ENCODE measurements at regions not wholly inside any gene's neighbourhood (a gene's known extent, or its start where the extent isn't known, plus 50 kb on each side); places are given as distances from the start of the nearest gene placed in this dataset.

DNA sequence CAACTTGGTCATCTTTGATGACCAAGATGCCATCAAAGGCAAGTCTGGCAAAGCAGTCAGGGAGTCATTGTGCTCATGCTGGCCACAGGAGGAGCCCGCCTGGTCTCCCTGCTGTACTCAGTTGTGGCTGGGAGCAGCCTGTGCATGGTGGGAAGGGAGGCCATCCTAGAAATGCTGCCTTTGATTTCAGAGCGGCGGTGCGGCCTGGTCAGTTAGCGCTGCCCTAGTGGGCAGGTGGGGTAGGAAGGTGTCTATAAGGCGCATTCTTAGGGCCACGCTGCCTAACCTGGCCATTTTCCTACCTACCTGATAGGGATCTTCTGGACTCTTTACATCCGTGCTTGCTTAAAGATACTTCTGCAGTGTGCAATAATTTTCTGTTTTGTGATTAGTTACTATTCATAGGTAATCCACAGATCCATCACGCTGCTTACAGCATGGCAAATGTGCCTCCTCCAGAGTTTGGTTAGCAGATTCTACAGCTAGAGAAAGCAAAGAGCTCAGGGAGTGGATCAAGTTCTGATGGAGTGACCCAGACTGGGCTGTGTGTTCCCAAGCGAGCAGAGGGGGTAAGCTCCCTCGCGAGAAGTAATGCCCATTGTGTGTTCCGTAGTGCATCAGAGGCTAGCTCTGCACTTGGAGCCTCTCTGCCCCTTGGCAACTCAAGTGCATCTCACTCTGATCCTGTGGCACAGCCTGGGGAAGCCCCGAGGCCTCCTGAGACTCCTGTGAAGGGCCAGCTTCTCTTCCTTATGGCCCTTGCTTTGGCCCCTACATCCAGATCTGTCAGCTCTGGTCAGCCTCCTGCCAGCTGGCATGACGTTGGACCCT, 970.1 kb upstream of the ZNF722 start:
- TF ChIP-seq, protein P1, sequence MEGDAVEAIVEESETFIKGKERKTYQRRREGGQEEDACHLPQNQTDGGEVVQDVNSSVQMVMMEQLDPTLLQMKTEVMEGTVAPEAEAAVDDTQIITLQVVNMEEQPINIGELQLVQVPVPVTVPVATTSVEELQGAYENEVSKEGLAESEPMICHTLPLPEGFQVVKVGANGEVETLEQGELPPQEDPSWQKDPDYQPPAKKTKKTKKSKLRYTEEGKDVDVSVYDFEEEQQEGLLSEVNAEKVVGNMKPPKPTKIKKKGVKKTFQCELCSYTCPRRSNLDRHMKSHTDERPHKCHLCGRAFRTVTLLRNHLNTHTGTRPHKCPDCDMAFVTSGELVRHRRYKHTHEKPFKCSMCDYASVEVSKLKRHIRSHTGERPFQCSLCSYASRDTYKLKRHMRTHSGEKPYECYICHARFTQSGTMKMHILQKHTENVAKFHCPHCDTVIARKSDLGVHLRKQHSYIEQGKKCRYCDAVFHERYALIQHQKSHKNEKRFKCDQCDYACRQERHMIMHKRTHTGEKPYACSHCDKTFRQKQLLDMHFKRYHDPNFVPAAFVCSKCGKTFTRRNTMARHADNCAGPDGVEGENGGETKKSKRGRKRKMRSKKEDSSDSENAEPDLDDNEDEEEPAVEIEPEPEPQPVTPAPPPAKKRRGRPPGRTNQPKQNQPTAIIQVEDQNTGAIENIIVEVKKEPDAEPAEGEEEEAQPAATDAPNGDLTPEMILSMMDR (IDR thresholded peaks at IDR 0.05; ENCODE audit: unreplicated experiment), result no peak
- peaks cover 6% of the 10 kb centered on the region for H3K36me3 Mint-ChIP-seq (ENCODE audit: insufficient read depth, unreplicated experiment)
- BruUV-seq (replicated peaks), result no TSS peak
- H3K9me3 Mint-ChIP-seq (ENCODE audit: unreplicated experiment), result peaks cover 31% of the 10 kb centered on the region
- CTCF ChIA-PET, result no interaction called here
- no peaks in the 10 kb centered on the region for H3K27me3 Mint-ChIP-seq (ENCODE audit: insufficient read depth, unreplicated experiment)
- no peak for DNase-seq (ENCODE audit: unreplicated experiment)
- no peak overlapping the region for H3K27ac Mint-ChIP-seq (ENCODE audit: low read depth, unreplicated experiment)
- intact Hi-C loops (cut with micrococcal nuclease), result no loop called here
- no peaks in the 10 kb centered on the region for H3K4me1 Mint-ChIP-seq (ENCODE audit: insufficient read depth, unreplicated experiment)
- H3K4me3 Mint-ChIP-seq (ENCODE audit: unreplicated experiment), result no peak overlapping the region
- POLR2A ChIA-PET, result no interaction called here

DNA sequence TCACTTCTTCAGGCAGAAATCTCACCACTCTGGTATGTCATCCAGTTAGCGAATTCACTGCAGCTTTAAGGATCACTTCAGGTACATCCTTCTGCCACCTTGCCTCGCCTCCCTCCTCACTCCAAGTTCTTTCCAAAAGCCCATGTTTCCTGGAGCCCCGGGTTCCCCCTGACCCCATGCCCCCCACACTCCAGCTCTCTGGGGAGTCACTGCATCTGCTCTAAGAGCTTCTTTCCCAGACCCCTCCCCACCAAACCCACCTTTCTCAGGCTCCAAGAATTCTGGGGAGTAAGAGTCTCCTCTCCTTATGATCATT, 969.5 kb upstream of the ZNF722 start:
- POLR2A ChIA-PET, result no interaction called here
- intact Hi-C loops (cut with micrococcal nuclease), result no loop called here
- Mint-ChIP-seq H3K27ac (ENCODE audit: low read depth, unreplicated experiment) (no peak overlapping the region), H3K4me3 (ENCODE audit: unreplicated experiment) (no peak overlapping the region), H3K36me3 (ENCODE audit: insufficient read depth, unreplicated experiment) (peaks cover 6% of the 10 kb centered on the region), H3K27me3 (ENCODE audit: insufficient read depth, unreplicated experiment) (no peaks in the 10 kb centered on the region), H3K4me1 (ENCODE audit: insufficient read depth, unreplicated experiment) (no peaks in the 10 kb centered on the region), H3K9me3 (ENCODE audit: unreplicated experiment) (peaks cover 26% of the 10 kb centered on the region)
- TF ChIP-seq, protein P1 (IDR thresholded peaks at IDR 0.05; ENCODE audit: unreplicated experiment), result no peak
- CTCF ChIA-PET, result no interaction called here
- no peak for DNase-seq (ENCODE audit: unreplicated experiment)
- BruUV-seq (replicated peaks), result no TSS peak

DNA sequence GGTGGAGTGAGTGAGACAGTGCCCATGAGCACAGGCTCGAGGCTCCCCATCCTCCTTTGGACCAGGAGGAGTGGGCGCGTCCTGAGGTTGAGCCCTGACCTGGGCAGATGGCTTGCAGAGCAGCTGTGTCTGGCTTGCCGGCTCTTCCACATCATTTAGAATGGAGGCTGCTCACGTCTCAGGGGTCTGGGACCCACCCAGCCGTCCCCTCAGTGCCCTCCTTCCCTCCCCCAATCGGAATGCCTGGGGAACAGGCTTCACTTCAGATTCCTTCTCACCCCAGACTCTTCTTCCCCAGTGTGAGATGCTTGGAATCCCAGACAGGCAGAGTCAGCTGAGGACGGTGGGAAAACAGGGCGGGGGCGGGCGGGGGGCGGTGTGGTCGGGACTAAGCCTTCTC, 968.6 kb upstream of the ZNF722 start:
- Mint-ChIP-seq H3K27ac (ENCODE audit: low read depth, unreplicated experiment) (no peak overlapping the region), H3K4me1 (ENCODE audit: insufficient read depth, unreplicated experiment) (no peaks in the 10 kb centered on the region), H3K36me3 (ENCODE audit: insufficient read depth, unreplicated experiment) (peaks cover 6% of the 10 kb centered on the region), H3K4me3 (ENCODE audit: unreplicated experiment) (no peak overlapping the region), H3K9me3 (ENCODE audit: unreplicated experiment) (peaks cover 17% of the 10 kb centered on the region), H3K27me3 (ENCODE audit: insufficient read depth, unreplicated experiment) (no peaks in the 10 kb centered on the region)
- CTCF ChIA-PET, result no interaction called here
- BruUV-seq (replicated peaks), result no TSS peak
- TF ChIP-seq, protein P1 (IDR thresholded peaks at IDR 0.05; ENCODE audit: unreplicated experiment), result no peak
- DNase-seq (ENCODE audit: unreplicated experiment), result no peak
- POLR2A ChIA-PET, result no interaction called here
- intact Hi-C loops (cut with micrococcal nuclease), result no loop called here

DNA sequence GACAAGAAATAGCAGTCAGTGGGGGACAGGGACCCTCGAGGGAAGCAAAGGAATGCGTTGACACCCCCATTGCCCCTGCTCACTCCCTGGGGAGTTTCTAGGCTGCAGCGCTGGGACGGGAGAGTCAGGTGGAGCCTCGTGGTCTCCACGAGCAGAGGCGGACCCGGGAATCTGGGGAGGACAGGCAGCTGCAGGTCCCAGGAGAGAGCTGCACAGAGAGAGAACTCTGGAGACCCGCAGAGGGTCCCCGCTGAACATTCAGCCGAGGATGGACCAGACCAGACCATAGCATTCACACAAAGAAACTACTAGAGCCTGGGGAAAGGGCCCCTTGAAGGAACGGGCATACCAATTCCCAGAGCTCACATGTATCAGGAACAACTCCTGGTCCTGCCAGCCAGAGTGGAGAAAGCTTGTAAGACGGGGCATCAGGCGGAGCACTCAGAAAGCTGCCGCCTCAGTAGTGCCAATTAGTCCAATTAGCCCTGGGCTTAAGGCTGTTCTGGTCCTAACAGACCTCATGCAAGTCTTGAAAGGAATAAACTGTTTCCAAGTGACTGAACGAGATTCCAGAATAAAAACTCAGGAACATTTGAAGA, 966.7 kb upstream of the ZNF722 start:
- CTCF ChIA-PET, result no interaction called here
- POLR2A ChIA-PET, result no interaction called here
- intact Hi-C loops (cut with micrococcal nuclease), result no loop called here
- Mint-ChIP-seq H3K4me3 (ENCODE audit: unreplicated experiment) (no peak overlapping the region), H3K4me1 (ENCODE audit: insufficient read depth, unreplicated experiment) (no peaks in the 10 kb centered on the region), H3K36me3 (ENCODE audit: insufficient read depth, unreplicated experiment) (peaks cover 6% of the 10 kb centered on the region), H3K27ac (ENCODE audit: low read depth, unreplicated experiment) (no peak overlapping the region), H3K9me3 (ENCODE audit: unreplicated experiment) (peaks cover 34% of the 10 kb centered on the region), H3K27me3 (ENCODE audit: insufficient read depth, unreplicated experiment) (no peaks in the 10 kb centered on the region)
- TF ChIP-seq, protein P1 (IDR thresholded peaks at IDR 0.05; ENCODE audit: unreplicated experiment), result no peak
- no peak for DNase-seq (ENCODE audit: unreplicated experiment)
- BruUV-seq (replicated peaks), result no TSS peak

Measured in MCF 10A (cell line).